ENCODE measurements at regions not wholly inside any gene's neighbourhood (a gene's known extent, or its start where the extent isn't known, plus 50 kb on each side); places are given as distances from the start of the nearest gene placed in this dataset.

DNA sequence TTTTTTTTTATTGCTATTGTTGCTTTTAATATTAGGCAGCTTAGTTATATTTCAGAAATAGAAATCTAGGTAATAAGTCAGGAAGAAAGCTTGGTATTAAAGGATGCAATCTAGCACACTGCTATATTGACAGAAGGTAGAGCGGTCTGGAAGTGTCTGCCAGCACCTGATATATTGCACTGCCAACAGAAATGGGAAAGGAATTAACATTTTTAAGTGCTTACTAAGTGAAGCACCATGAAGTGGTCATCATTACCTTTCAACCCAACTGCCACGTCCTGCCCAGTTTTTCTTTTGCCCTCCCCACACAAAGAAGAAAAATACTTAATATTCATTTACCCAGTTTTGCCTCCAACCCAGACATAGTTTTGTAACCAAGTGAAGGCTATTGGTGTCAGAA lies 163.5 kb downstream of the KITLG start:
- H3K27ac ChIP-seq, result no peak overlapping the region
- H3K4me2 ChIP-seq (ENCODE audit: low read length), result no peak overlapping the region
- no peaks in the 10 kb centered on the region for H3K27me3 ChIP-seq (ENCODE audit: control insufficient read depth, insufficient read depth, low read length)
- H2AFZ ChIP-seq, result no peak overlapping the region
- no peak overlapping the region for H3K4me3 ChIP-seq (ENCODE audit: low read depth, low read length)
- H3K9ac ChIP-seq, result no peak overlapping the region
- TF ChIP-seq, protein P1, sequence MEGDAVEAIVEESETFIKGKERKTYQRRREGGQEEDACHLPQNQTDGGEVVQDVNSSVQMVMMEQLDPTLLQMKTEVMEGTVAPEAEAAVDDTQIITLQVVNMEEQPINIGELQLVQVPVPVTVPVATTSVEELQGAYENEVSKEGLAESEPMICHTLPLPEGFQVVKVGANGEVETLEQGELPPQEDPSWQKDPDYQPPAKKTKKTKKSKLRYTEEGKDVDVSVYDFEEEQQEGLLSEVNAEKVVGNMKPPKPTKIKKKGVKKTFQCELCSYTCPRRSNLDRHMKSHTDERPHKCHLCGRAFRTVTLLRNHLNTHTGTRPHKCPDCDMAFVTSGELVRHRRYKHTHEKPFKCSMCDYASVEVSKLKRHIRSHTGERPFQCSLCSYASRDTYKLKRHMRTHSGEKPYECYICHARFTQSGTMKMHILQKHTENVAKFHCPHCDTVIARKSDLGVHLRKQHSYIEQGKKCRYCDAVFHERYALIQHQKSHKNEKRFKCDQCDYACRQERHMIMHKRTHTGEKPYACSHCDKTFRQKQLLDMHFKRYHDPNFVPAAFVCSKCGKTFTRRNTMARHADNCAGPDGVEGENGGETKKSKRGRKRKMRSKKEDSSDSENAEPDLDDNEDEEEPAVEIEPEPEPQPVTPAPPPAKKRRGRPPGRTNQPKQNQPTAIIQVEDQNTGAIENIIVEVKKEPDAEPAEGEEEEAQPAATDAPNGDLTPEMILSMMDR (IDR thresholded peaks at IDR 0.05), result no peak
- no peaks in the 10 kb centered on the region for H3K36me3 ChIP-seq (ENCODE audit: control insufficient read depth, insufficient read depth, low read length)
- H3K79me2 ChIP-seq, result no peaks in the 10 kb centered on the region
- H3K4me1 ChIP-seq, result no peaks in the 10 kb centered on the region
- no peaks in the 10 kb centered on the region for H3K9me3 ChIP-seq (ENCODE audit: control insufficient read depth, low read length)

DNA sequence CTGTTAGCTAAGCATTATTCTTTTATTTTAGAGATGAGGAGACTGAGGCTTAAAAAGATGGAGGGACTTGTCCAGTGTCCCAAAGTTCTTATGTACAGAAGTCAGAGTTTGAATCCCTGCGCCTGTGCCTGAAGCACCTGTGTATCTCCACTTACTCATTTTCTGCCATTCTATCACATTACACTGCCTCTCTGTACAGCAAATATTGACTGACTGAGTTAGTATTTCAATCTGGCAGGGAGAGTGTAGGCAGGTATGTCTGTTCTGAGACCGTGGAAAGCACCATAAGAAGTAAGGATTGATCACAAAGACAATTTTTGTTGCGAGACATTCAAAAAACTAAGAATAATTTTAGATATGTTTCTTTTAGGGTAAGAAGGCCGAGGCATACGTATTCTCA lies 162.7 kb downstream of the KITLG start:
- Histone ChIP-seq H3K27me3 (ENCODE audit: control insufficient read depth, insufficient read depth, low read length) (no peaks in the 10 kb centered on the region), H3K4me1 (no peaks in the 10 kb centered on the region), H3K36me3 (ENCODE audit: control insufficient read depth, insufficient read depth, low read length) (no peaks in the 10 kb centered on the region), H3K9me3 (ENCODE audit: control insufficient read depth, low read length) (no peaks in the 10 kb centered on the region), H3K9ac (no peak overlapping the region), H3K4me3 (ENCODE audit: low read depth, low read length) (no peak overlapping the region), H2AFZ (no peak overlapping the region), H3K4me2 (ENCODE audit: low read length) (no peak overlapping the region), H3K27ac (no peak overlapping the region), H3K79me2 (no peaks in the 10 kb centered on the region)
- TF ChIP-seq, protein P1 (IDR thresholded peaks at IDR 0.05), result no peak

DNA sequence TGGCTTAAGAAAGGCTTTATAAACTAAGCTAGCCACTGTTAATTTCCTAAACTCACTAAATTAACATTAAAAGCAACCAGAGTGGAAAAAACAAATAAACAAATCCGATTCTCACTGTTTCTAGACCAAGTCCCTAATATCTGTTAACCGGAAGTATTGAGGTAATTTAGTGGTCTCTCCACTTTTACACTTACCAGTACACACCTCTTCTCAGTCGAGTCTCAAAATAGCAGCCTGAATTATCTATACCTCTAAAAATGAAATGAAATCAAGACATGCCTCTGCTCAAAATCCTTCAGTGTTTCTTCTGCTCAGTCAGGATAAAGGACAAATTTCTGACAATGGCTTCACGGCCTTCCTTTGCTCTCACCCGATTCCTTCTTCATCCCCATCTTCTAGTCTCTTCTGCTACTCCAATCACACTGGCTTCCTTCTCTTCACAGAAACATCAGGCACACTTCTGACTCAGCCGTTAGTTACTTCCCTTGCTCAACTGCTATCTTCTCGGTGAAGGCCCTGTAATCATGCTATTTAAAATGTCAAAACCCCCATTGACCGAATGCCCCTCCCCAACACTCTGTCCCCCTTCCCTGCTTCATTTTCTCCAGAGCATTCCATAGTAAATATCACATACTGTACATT lies 161.3 kb downstream of the KITLG start:
- Histone ChIP-seq H3K27me3 (ENCODE audit: control insufficient read depth, insufficient read depth, low read length) (no peaks in the 10 kb centered on the region), H3K9ac (no peak overlapping the region), H3K79me2 (no peaks in the 10 kb centered on the region), H3K36me3 (ENCODE audit: control insufficient read depth, insufficient read depth, low read length) (no peaks in the 10 kb centered on the region), H3K4me1 (no peaks in the 10 kb centered on the region), H3K4me3 (ENCODE audit: low read depth, low read length) (no peak overlapping the region), H3K9me3 (ENCODE audit: control insufficient read depth, low read length) (no peaks in the 10 kb centered on the region), H3K4me2 (ENCODE audit: low read length) (no peak overlapping the region), H3K27ac (no peak overlapping the region), H2AFZ (no peak overlapping the region)
- TF ChIP-seq, protein P1 (IDR thresholded peaks at IDR 0.05), result no peak

DNA sequence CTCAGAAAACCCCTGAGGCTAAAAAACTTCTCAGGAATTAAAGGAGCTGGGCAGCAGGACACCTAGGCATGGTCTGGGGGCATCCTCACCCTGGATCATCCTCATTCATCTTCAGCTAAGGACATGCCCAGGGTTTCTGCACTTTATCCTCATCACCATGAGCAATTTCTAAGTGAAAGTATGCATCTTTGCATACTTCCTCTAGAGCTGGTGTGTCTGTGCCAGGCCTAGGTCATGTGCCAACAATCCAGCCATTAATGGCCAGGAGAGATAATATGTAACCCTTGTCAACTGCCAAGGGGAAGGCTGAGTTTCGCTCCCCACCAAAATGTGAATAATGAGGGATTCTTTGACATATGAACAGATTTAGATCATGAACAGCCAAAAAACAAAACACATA lies 160.5 kb downstream of the KITLG start:
- H3K4me2 ChIP-seq (ENCODE audit: low read length), result no peak overlapping the region
- TF ChIP-seq, protein P1 (IDR thresholded peaks at IDR 0.05), result no peak
- no peak overlapping the region for H3K4me3 ChIP-seq (ENCODE audit: low read depth, low read length)
- H3K9ac ChIP-seq, result no peak overlapping the region
- no peaks in the 10 kb centered on the region for H3K36me3 ChIP-seq (ENCODE audit: control insufficient read depth, insufficient read depth, low read length)
- no peaks in the 10 kb centered on the region for H3K27me3 ChIP-seq (ENCODE audit: control insufficient read depth, insufficient read depth, low read length)
- H3K27ac ChIP-seq, result no peak overlapping the region
- H2AFZ ChIP-seq, result no peak overlapping the region
- H3K79me2 ChIP-seq, result no peaks in the 10 kb centered on the region
- no peaks in the 10 kb centered on the region for H3K4me1 ChIP-seq
- H3K9me3 ChIP-seq (ENCODE audit: control insufficient read depth, low read length), result no peaks in the 10 kb centered on the region

DNA sequence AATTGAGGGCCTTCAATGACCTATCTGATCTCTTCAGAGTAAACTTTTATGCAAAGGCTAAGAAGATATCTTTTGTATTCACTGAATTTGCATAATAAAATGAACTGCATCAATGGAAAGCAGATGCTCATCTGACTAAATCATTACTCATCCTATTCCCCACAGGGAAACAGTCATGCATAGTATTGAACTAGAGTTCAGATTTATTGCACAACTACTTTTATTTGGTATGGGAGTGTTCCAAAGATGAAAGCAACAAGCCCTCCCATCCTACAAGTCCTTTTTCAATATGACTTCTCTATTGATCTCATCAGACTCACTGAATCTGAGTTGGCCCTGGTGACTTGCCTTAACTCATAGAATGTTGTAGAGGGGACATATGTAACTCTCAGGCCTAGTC lies 159.8 kb downstream of the KITLG start:
- H3K27me3 ChIP-seq (ENCODE audit: control insufficient read depth, insufficient read depth, low read length), result no peaks in the 10 kb centered on the region
- H3K9ac ChIP-seq, result no peak overlapping the region
- no peaks in the 10 kb centered on the region for H3K4me1 ChIP-seq
- no peak overlapping the region for H2AFZ ChIP-seq
- no peak overlapping the region for H3K4me2 ChIP-seq (ENCODE audit: low read length)
- no peaks in the 10 kb centered on the region for H3K9me3 ChIP-seq (ENCODE audit: control insufficient read depth, low read length)
- TF ChIP-seq, protein P1 (IDR thresholded peaks at IDR 0.05), result no peak
- H3K79me2 ChIP-seq, result no peaks in the 10 kb centered on the region
- H3K36me3 ChIP-seq (ENCODE audit: control insufficient read depth, insufficient read depth, low read length), result no peaks in the 10 kb centered on the region
- no peak overlapping the region for H3K4me3 ChIP-seq (ENCODE audit: low read depth, low read length)
- no peak overlapping the region for H3K27ac ChIP-seq

Data from parathyroid adenoma (tissue), 2 donors.